Dedifferentiated amniotic fluid mesenchymal stem cell (primary cell): ENCODE measurements at regions not wholly inside any gene's neighbourhood (a gene's known extent, or its start where the extent isn't known, plus 50 kb on each side); places are given as distances from the start of the nearest gene placed in this dataset.

Experiments used
- DNase-seq: peaks from one replicate; pipeline ENCODE4 v3.0.0-alpha.2; 2016; ENCODE audit errors: extremely low spot score

GRCh38 chr10:52890281-52890680 lies 117.7 kb upstream of the MBL2 start:
- no peak for DNase-seq

- DNase-seq = no peak
These were observed 117.0 kb upstream of the MBL2 start for GRCh38 chr10:52889611-52890010.

- DNase-seq = peak; percentile 46
These were observed 111.7 kb upstream of the MBL2 start for GRCh38 chr10:52883996-52884871.

DNA sequence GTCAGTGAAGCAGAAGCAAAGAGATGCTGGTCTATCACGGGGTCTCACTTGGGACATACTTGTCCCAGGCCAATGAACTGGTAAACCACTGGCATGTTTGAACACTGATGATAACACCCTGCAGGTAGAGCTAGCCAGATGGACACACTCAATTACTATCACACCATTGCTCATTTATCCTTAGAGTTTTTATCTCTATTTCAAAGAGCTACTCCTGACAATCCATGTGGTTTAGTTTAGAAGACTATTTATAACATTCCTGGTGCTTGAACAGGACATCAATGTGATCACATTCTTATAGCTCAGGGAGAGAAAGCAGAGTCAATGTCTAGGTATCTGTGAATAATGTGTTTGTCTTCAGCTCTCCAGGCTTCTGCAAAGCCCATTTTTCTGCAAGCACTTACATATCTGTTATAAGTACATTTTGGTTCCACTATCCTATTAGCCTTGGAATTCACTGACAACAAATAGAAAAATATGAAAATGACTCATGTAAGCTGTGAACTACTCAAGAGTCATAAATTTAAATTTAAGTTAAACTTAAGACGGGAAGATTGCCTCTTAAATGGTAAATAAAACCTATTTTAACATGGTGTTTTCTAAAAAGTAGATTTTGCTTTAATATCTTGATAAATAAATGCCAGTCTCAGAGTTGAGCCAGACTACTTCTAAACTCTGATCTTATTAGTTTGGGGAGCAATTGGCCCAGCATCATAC lies 106.7 kb upstream of the MBL2 start:
- no peak for DNase-seq

DNA sequence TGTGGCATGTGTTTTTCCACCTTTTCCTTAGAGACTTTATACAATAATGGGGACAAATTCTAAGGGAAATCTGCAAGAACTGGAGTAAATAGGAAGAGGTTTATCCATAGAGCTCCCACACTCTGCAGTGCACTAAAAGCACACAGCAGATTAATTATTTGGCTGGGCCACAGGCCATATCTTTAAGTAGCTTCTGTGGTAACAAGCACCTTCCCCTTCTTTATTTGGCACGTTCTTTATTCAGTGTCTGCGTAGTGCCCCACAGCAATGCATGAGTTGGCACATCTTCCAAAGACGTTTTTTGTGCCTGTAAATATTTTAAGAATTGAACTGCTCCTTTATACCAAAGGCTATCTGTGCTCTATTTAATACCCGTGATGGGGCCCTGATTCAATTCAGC lies 104.9 kb upstream of the MBL2 start:
- DNase-seq = no peak

GRCh38 chr10:52875336-52875735 lies 102.8 kb upstream of the MBL2 start:
- DNase-seq = no peak

- DNase-seq = no peak
These were observed 102.0 kb upstream of the MBL2 start for GRCh38 chr10:52874581-52874980.

- no peak for DNase-seq
These were observed 98.7 kb upstream of the MBL2 start for GRCh38 chr10:52871191-52871843.

DNA sequence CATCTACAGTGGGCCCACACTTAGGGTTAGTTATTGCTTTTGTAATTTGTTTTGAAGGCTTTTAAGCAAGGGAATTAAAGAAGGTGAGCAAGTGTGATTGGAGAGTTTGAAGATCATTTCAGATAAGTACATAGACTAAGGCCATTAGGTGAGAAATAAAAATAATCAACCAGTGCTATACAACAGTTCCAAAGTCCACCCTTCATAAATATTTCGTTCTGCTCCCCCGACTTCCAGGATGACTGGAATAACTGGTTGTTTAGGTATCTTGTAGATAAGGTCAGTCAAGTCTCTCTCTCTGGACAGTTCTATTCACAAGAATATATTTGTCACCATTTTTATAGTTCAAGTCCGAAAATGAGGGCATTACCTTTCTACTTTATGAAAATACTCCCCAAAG lies 98.0 kb upstream of the MBL2 start:
- no peak for DNase-seq

DNA sequence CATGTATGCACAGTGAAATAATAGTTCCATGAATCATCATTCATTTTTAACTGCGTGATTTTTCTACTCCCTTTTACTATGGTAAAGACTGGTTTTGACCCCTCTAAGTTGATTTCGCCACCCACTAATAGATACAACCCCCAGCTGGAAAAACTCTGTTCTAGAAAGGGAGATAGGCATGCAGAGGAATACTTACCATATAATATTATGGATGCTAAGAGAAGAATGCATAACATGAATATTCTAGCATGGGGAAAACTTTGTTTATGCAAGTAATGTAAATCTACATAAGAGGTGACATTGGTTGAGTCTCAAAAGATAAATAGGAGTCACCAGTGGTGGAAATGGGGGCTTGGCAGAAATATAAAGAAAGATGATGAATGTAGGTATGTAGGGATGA lies 97.3 kb upstream of the MBL2 start:
- no peak for DNase-seq

- DNase-seq = no peak
These were observed 92.6 kb upstream of the MBL2 start for GRCh38 chr10:52865213-52865612.

DNA sequence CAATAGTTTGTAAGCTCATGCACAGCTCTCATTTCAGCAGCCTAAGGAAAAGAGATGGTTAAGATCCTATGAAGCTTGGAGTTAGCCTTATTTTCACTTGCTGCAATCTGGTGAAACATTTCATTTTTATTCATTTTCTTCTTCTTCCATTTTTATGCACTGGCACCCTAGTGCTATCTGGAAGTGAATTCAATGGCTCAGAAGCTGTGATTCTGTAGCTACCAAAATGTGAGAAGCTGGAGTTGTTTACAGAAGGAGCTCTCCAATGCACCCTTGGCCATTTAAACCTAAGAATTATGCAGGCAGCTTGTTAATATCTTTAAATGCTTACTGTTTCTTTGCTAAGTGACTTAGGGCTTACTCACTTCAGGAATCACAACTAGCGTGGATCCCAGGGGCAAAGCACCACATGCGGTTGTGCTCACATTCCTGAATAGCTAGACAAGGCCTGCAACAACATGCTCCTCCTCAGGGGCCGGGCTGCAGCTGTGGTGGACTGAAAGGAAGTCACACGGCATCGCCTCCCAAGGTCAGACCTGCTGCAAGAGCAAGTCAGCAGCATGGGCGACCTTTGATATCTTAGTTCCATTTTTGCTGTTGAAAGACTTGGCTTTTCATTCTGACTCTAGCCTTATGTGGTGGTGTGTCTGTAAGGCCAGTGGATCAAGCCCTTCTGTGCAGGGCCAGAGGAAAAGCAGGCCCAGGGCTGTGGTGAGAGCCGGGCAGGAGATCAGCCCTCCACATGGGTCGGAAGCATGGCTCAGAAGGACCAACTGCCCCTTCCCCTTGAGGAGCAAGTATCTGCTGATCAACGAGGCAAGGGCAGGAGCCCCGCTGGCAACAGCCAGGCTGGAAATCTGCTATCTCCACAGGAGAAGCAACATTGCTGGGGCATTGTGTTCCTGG lies 91.9 kb upstream of the MBL2 start:
- peak; percentile 89 for DNase-seq

DNA sequence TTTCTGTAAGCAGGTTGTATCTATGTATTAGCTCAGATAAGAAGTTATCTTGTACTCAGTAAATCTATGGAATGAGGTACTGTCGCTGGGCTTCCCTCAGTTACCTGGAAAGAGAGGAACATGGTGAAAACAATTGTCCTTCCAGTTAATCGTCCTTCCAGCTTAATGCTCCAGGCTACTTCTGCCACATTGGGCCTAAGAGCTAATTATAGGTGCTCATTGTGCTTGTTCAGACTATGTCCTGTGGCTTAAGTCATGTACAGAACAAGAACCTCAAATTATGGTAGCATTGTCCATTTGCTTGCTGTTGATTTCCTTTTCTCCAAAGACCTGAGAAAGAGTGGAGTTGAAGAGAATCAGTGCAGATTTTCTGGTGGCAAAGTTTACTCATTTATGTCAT lies 86.1 kb upstream of the MBL2 start:
- DNase-seq = no peak

DNA sequence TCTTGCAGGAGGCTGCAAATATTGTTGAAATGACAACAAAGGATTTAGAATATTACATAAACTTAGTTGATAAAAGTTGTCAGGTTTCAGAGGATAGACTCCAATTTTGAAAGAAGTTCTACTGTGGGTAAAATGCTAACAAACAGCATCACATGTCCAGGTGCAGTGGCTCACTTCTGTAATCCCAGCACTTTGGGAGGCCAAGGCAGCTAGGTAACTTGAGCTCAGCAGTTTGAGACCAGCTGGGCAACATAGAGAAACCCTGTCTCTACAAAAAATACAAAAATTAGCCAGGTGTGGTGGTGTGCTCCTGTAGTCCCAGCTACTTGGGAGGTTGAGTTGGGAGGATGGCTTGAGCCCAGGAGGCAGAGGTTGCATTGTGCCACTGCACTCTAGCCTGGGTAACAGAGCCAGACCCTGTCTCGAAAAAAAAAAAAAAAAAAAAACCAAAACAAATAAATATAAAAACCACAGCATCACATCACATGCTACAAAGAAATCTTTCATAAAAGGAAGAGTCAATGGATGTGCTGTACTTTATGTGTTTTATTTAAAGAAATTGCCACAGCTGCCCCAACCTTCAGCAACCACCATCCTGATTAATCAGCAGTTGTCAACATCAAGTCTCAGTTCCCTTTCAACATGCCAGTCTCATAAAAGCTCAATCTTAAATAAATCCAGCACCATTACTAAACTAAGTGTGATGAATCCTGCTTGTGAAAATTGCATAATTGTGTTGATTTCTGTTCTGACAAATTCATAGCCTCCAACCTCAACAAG lies 83.2 kb upstream of the MBL2 start:
- DNase-seq = no peak

GRCh38 chr10:52853704-52854103 lies 81.1 kb upstream of the MBL2 start:
- no peak for DNase-seq

GRCh38 chr10:52836816-52837215 lies 64.2 kb upstream of the MBL2 start:
- no peak for DNase-seq
